ENCODE measurements at regions not wholly inside any gene's neighbourhood (a gene's known extent, or its start where the extent isn't known, plus 50 kb on each side); places are given as distances from the start of the nearest gene placed in this dataset.

- no peak for TF ChIP-seq CTCF (IDR thresholded peaks at IDR 0.05; ENCODE audit: poor library complexity, severe bottlenecking)
- TF ChIP-seq MXI1 (conservative IDR thresholded peaks at IDR 0.05; ENCODE audit: poor library complexity, severe bottlenecking) = no peak
- no peak for TF ChIP-seq EP300 (conservative IDR thresholded peaks at IDR 0.05; ENCODE audit: poor library complexity, severe bottlenecking)
- TF ChIP-seq POLR2AphosphoS5 (IDR thresholded peaks at IDR 0.05) = no peak
- no peak for TF ChIP-seq RAD21 (conservative IDR thresholded peaks at IDR 0.05)
- TF ChIP-seq REST (IDR thresholded peaks at IDR 0.05; ENCODE audit: borderline replicate concordance) = no peak
- TF ChIP-seq TAF1 (IDR thresholded peaks at IDR 0.05; ENCODE audit: low read depth) = no peak
- TF ChIP-seq EZH2 (IDR thresholded peaks at IDR 0.05; ENCODE audit: borderline replicate concordance, insufficient read depth, low read length, poor library complexity, severe bottlenecking) = no peak
Observed at GRCh38 chr6:109224107-109224875, 129.0 kb downstream of the CEP57L1 start.

All from neural cell (in vitro differentiated cells).